ENCODE measurements at regions not wholly inside any gene's neighbourhood (a gene's known extent, or its start where the extent isn't known, plus 50 kb on each side); places are given as distances from the start of the nearest gene placed in this dataset.

DNA sequence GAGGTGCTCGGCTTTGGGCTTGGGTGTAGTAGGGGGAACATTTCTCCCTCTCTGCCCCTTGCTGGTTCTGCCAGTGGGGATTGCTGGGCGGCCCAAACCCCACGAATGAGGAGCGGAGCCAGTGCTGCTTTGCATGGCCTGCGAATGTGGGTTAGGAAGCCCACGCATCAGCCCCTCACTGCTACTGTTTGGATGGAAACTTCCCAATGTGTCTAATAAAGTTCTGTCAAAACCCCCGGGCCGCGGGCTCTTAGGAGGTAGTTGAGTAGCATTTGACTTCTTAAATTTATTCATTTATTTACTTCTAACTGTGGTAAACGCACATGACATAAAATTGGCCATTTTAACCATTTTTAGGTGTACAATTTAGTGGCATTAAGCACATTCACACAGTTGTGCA is 161.3 kb upstream of the FHL2 start:
- Histone ChIP-seq H4K20me1 (ENCODE audit: insufficient read depth) (no peaks in the 10 kb centered on the region), H3K4me2 (ENCODE audit: low read length) (no peak overlapping the region), H3F3A (ENCODE audit: insufficient read depth, low read length, poor library complexity, severe bottlenecking) (no peaks in the 10 kb centered on the region), H2AFZ (ENCODE audit: low read depth, low read length) (no peak overlapping the region), H3K4me3 (ENCODE audit: low read length) (no peak overlapping the region), H3K9me2 (ENCODE audit: insufficient read depth, low read length) (no peaks in the 10 kb centered on the region), H3K79me2 (replicated peaks; ENCODE audit: insufficient read depth, low read length) (no peaks in the 10 kb centered on the region), H3K9me3 (ENCODE audit: low read length) (no peaks in the 10 kb centered on the region), H3K36me3 (ENCODE audit: insufficient read depth, low read length) (no peaks in the 10 kb centered on the region), H3K27ac (ENCODE audit: low read length) (no peak overlapping the region), H3K27me3 (ENCODE audit: insufficient read depth, low read depth, low read length) (no peaks in the 10 kb centered on the region), H3K9ac (ENCODE audit: low read length) (no peak overlapping the region)
- TF ChIP-seq TAF1 (IDR thresholded peaks at IDR 0.05; ENCODE audit: low read depth): no peak

DNA sequence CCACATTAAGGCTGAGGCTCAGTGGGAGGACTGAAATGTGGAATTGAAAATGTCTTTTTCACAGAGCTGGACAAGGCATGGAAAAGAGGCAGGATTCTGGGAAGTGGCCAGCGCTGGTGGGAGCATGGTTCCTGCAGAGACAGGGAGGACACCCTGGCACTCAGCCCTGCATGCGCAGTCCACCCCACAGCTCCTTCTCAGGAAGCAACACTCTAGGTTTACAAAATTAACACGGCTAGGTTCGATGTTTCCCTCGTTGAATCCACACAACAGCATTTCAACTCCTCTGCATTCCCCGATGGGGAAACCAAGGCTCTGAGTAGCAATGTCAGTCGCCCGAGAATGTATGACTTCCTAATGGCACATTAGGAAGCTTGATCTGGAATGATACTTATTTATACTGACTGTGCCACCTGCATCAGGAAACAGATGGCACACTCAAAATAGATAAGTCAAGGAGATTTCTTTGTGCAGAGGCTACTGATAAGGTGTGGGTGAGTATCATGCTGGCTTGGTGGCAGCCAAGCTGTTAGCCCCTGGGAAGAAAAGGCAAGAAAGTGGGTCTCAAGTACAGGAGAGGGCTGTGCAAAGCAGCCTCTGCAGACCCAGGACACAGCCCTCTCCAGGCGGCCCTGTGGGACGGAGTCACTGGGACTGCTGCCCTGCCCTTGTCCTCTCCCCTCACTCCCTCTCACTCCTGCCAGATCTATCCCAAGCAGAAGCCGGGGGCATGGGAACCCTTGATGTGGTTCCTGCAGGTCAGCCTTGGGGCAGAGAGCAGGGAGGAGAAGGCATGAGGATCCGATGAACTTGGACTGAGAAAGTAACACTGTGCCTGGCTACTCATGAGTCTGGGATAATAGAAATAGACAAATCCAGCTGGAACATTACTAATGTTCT is 158.4 kb upstream of the FHL2 start:
- no peaks in the 10 kb centered on the region for H3K79me2 ChIP-seq (replicated peaks; ENCODE audit: insufficient read depth, low read length)
- no peak overlapping the region for H3K4me3 ChIP-seq (ENCODE audit: low read length)
- H3K9me3 ChIP-seq (ENCODE audit: low read length): no peaks in the 10 kb centered on the region
- no peak overlapping the region for H3K4me2 ChIP-seq (ENCODE audit: low read length)
- H4K20me1 ChIP-seq (ENCODE audit: insufficient read depth): no peaks in the 10 kb centered on the region
- no peaks in the 10 kb centered on the region for H3K27me3 ChIP-seq (ENCODE audit: insufficient read depth, low read depth, low read length)
- no peaks in the 10 kb centered on the region for H3K36me3 ChIP-seq (ENCODE audit: insufficient read depth, low read length)
- no peak overlapping the region for H2AFZ ChIP-seq (ENCODE audit: low read depth, low read length)
- H3F3A ChIP-seq (ENCODE audit: insufficient read depth, low read length, poor library complexity, severe bottlenecking): no peaks in the 10 kb centered on the region
- no peaks in the 10 kb centered on the region for H3K9me2 ChIP-seq (ENCODE audit: insufficient read depth, low read length)
- H3K9ac ChIP-seq (ENCODE audit: low read length): no peak overlapping the region
- TF ChIP-seq CTCF (IDR thresholded peaks at IDR 0.05; ENCODE audit: poor library complexity, severe bottlenecking) (no peak), EZH2 (IDR thresholded peaks at IDR 0.05; ENCODE audit: borderline replicate concordance, insufficient read depth, low read length, poor library complexity, severe bottlenecking) (no peak), MXI1 (conservative IDR thresholded peaks at IDR 0.05; ENCODE audit: poor library complexity, severe bottlenecking) (no peak), SMC3 (conservative IDR thresholded peaks at IDR 0.05; ENCODE audit: poor library complexity) (no peak), POLR2AphosphoS5 (IDR thresholded peaks at IDR 0.05) (no peak), TAF1 (IDR thresholded peaks at IDR 0.05; ENCODE audit: low read depth) (no peak), EP300 (conservative IDR thresholded peaks at IDR 0.05; ENCODE audit: poor library complexity, severe bottlenecking) (no peak), RAD21 (conservative IDR thresholded peaks at IDR 0.05) (no peak)
- TF ChIP-seq, protein P1, sequence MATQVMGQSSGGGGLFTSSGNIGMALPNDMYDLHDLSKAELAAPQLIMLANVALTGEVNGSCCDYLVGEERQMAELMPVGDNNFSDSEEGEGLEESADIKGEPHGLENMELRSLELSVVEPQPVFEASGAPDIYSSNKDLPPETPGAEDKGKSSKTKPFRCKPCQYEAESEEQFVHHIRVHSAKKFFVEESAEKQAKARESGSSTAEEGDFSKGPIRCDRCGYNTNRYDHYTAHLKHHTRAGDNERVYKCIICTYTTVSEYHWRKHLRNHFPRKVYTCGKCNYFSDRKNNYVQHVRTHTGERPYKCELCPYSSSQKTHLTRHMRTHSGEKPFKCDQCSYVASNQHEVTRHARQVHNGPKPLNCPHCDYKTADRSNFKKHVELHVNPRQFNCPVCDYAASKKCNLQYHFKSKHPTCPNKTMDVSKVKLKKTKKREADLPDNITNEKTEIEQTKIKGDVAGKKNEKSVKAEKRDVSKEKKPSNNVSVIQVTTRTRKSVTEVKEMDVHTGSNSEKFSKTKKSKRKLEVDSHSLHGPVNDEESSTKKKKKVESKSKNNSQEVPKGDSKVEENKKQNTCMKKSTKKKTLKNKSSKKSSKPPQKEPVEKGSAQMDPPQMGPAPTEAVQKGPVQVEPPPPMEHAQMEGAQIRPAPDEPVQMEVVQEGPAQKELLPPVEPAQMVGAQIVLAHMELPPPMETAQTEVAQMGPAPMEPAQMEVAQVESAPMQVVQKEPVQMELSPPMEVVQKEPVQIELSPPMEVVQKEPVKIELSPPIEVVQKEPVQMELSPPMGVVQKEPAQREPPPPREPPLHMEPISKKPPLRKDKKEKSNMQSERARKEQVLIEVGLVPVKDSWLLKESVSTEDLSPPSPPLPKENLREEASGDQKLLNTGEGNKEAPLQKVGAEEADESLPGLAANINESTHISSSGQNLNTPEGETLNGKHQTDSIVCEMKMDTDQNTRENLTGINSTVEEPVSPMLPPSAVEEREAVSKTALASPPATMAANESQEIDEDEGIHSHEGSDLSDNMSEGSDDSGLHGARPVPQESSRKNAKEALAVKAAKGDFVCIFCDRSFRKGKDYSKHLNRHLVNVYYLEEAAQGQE (IDR thresholded peaks at IDR 0.05; ENCODE audit: borderline replicate concordance): no peak
- H3K27ac ChIP-seq (ENCODE audit: low read length): no peak overlapping the region
